HTR-8/SVneo (cell line): ENCODE measurements at regions not wholly inside any gene's neighbourhood (a gene's known extent, or its start where the extent isn't known, plus 50 kb on each side); places are given as distances from the start of the nearest gene placed in this dataset.

ENCODE experiments used
- DNase-seq: peaks from one replicate; pipeline ENCODE4 v3.0.0; 2011; ENCODE audit warnings: low spot score, mixed read lengths; ENCODE audit not compliant: insufficient read length
- FAIRE-seq: peaks from 2 replicates; lab custom pipeline; 2011; peaks lifted over from hg19 to GRCh38; lab: Jason Lieb, UNC

DNA sequence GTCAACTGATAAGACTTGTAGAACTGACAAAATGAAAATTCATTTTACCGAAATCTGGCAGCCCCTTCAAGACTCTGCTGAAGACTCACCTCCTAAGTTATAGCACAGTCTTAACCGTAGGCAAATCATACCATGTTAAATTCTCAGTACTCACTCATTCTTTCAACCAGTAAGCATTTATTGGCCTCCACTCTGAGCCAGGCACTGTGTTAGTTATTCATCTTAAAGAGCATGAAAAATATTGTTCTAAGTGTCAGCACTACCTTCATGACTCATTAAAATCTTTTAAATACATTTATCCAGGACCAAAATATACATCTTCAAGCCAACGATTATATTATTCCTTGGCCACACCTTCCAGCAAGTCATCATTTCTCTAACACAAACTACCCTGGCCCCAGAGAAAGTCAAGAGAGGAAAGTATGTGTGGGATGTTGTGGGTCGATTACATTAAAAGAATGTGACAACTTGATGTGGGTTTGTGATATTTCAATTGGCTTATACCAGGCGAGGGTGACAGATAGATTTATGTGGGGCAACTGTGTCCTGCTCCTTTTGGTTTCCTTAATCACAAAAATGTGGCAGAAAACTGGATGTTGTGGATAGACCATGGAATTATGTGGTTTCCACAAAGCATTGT lies 55.0 kb downstream of the TMEM30B start:
- peak; percentile 97 for FAIRE-seq
- DNase-seq = no peak

DNA sequence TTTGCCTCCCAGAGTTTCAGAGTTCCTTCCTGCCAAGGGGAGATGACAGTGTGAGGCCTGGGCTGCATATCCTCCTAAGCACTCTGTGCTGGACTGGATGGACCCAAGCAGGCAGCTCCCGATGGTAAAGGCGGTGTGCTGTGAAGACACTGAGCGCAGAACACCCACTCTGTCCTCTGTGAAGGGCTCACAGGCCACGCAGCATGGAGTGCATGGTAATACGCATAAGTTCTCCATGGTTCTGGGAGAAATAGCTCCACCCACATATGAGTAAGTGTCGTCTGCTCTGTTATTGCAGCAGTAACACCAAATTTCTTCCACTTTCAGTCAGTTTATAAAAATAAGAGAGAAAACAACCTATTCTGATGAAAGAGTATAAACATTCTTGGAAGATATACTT lies 55.8 kb downstream of the TMEM30B start:
- peak; percentile 93 for FAIRE-seq

DNA sequence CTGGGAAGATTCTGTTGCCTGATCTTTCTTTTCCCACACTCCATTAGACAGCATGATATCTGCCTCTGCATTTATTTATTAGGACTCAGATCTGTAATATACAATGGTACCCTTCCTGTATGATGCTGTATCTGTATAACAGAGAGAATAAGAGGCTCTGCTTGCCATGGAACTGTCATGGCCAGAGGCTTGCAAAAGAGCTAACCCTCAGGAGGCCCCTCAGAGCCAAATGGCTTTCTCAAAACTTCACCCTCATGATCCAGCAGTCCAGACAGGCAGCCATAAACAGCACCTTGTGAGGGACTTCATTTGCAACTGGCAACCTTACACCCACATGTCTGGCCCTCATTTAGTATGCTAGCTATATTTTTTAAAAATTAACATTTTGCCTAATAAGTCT lies 57.6 kb downstream of the TMEM30B start:
- DNase-seq (no peak), FAIRE-seq (no peak)

More for the DNA sequence above, 55.8 kb downstream of the TMEM30B start:
- no peak for DNase-seq

- DNase-seq (no peak), FAIRE-seq (no peak)
These were observed 58.8 kb downstream of the TMEM30B start for GRCh38 chr14:61222388-61222787.

DNA sequence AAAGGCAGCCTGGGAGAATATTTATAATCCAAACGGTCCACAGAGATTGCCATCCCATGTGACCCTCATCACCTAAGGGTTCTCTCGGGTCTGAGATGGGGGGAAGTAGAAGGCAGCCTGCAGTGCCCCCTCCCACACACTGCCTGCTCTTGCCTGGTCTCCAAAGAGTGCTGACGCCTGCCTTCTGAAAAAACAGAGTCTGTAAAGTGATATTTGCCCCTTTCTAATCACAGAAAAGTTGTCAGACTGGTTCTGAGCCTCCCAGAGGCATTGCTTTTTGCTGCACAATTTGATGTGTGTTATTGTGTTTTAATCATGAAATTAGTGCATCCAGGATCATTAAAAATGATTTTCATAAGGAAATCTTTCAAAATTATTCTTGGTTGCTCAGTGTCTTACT lies 59.2 kb downstream of the TMEM30B start:
- peak; percentile 82 for FAIRE-seq
- no peak for DNase-seq

DNA sequence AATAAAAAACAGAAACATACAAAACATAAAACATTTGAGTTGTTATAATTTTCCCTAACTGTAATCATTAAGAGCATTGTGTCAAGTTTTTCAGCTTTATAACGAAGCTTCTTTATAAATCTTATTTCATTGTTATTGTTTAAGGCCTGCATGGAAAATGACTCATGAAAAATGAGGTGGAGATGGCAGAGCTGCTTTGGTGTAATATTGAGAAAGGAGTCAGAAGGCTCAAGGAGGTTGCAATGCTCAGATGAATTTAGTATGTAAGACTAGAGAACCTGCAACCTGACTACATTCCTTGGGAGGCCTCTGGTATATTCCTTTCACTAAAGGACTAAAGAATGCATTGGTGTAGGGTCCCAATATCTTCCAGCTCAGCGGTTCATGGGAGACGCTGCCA lies 61.5 kb downstream of the TMEM30B start:
- DNase-seq = no peak
- no peak for FAIRE-seq

DNA sequence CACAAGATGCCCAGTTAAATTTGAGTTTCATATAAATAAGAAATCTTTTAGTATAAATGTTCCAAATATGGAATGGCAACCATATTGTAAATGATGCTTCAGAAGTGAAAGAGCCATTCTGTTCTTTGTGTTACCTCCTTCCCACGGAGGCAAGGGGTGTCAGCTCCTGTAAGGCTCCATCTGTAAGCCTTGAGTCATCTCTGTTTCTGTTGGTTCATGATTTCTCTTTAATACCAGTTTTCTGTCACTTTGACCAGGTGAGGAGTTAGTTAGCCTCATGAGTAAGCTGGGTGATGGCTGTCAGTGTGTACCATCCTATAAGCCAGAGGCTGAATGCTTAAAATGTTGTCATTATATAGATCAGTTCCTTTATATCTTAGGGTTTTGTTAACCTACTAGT lies 61.9 kb downstream of the TMEM30B start:
- FAIRE-seq = no peak
- no peak for DNase-seq

GRCh38 chr14:61218767-61219166 lies 62.4 kb downstream of the TMEM30B start:
- FAIRE-seq (peak; percentile 94), DNase-seq (no peak)

DNA sequence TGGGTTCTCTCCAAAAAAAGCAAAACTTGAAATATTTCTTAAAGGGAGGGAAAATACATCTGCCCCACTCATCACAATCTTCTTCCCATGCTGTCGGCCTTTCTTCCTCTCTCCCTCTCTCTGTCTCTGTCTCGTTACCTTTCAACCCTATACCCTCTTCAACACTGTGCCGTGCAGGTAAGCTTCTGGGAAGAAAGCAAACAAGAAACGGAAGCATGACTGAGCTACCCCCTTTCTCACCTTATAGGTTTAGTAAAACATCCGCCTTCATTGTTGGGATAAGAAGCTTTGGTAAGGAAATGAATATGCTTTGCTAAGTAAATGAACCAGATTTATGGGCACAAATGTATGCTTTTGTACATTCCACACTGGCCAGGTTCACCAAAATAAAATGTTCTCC lies 63.0 kb downstream of the TMEM30B start:
- FAIRE-seq = no peak
- DNase-seq = no peak

- no peak for DNase-seq
- no peak for FAIRE-seq
These were observed 63.6 kb downstream of the TMEM30B start for GRCh38 chr14:61217516-61217915.

DNA sequence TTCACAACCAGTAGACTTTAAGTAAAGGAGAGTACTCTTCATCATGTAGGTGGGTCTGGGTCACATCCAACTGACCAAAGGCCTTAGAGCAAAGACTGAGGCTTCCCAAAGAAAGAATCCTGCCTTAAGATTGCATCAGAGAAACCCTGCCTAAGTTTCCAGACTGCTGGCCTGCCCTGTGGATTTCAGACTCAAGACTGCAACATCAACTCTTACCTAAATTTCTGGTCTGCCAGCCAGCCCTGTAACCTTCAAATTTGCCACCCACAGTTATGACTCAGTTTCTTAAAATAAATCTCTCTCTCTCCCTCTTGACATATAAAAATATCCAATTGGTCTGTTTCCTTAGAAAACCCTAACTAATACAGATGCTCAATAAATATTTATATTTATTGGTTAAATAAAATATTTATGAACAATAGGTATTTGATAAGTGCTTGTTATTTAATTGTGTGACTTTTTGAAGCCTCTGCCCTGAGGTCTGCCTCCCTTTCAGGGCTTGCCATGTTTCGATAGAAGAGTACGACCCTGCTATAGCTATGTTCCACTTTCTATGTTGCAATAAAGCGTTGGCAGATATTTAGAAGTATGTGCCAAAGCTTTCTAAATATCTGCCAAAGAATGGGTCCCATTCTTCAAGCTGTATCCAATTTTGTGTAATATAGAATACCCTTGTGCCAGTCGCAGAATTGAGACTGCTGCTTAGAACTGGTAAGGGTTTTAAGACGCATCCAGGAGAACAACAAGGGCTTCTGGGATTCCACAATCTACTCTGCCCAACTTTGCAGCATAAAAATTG lies 65.7 kb downstream of the TMEM30B start:
- FAIRE-seq (peak; percentile 98), DNase-seq (no peak)

- no peak for FAIRE-seq
- no peak for DNase-seq
These were observed 67.2 kb downstream of the TMEM30B start for GRCh38 chr14:61213920-61214319.

- no peak for DNase-seq
- FAIRE-seq = no peak
These were observed 67.9 kb downstream of the TMEM30B start for GRCh38 chr14:61213191-61213621.

GRCh38 chr14:61212546-61212945 lies 68.6 kb downstream of the TMEM30B start:
- no peak for DNase-seq
- no peak for FAIRE-seq

- FAIRE-seq (no peak), DNase-seq (no peak)
These were observed 69.5 kb downstream of the TMEM30B start for GRCh38 chr14:61211476-61212255.

GRCh38 chr14:61203081-61203753 lies 77.9 kb downstream of the TMEM30B start:
- FAIRE-seq = peak; percentile 99
- DNase-seq = peak; percentile 56

DNA sequence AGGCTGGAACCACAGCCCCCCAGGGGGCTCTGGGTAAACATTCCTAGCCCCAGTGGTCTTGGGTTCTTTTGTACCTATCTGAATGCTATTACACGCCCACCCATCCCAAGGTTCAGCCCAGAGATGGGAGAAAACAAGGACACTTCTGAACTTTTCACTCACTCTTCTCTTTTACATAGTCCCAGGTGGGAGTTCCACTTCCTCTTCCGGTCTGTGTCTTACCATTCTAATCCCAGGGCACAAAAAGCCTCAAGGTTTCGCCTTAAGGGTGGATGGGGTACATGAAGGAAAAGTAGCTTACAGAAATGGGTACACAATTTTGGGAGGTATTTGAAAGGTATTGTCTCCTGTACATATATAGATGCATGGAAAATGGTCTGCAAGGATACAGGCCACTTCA lies 79.0 kb downstream of the TMEM30B start:
- FAIRE-seq (no peak), DNase-seq (no peak)

DNA sequence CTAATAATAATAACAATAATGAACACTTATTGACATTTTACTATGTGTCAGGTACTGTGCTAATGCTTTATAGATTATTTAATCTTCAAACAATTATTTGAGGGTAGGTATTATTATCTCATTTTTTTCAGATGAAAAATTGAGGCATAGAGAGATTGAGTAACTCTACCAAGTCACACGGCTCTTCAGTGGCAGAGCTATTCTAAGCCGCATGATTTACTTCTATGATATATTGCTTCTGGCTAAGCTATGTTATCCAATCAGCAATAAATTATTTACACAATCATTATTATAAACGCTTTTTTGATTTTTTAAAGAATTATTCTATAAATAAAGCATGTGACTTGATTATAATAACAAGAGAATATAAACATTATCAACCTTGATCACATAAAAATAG lies 80.0 kb downstream of the TMEM30B start:
- DNase-seq (no peak), FAIRE-seq (no peak)

DNA sequence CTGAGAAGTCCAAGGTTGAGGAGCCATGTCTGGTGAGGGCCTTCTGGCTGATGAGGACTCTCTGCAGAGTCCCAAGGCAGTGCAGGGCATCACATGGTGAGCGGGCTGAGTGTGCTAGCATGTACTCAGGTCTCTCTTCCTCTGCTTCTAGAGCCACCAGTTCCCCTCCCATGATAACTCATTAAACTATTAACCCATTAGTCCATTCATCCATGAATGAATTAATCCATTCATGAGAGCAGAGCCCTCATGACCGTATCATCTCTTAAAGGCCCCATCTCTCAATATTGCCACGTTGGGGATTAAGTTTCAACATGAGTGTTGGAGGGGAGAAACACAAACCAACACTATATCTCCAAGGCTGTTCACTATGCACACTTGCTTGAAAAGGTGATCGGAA lies 83.7 kb downstream of the TMEM30B start:
- DNase-seq (no peak), FAIRE-seq (no peak)

GRCh38 chr14:61196792-61197191 lies 84.3 kb downstream of the TMEM30B start:
- FAIRE-seq (no peak), DNase-seq (peak; percentile 79)
